Aorta (tissue), 5 donors: ENCODE measurements at regions not wholly inside any gene's neighbourhood (a gene's known extent, or its start where the extent isn't known, plus 50 kb on each side); places are given as distances from the start of the nearest gene placed in this dataset.

Experiments used
- ATAC-seq: fragments of 200-7000 bp; cut with Tn5 transposase; one replicate; pipeline ENCODE4 v1.9.1; 2022; ENCODE audit warnings: moderate library complexity; ENCODE audit not compliant: low FRiP score
- DNase-seq, 2 donors: peaks; one replicate each; pipeline ENCODE4 v3.0.0-alpha.2; 2020
- H3K27ac ChIP-seq, 2 donors: one replicate each; pipeline ENCODE4 v1.5.1; 2013; ENCODE audit warnings: low read length in 2 of 2, mild to moderate bottlenecking in 2 of 2, moderate library complexity in 2 of 2, control low read depth in 1 of 2, inconsistent platforms in 1 of 2, low read depth in 1 of 2
- H3K27me3 ChIP-seq, 2 donors: one replicate each; pipeline ENCODE4 v1.6.1; 2013; ENCODE audit warnings: control low read depth in 1 of 2, low read length in 1 of 2, mild to moderate bottlenecking in 1 of 2, moderate library complexity in 1 of 2; ENCODE audit not compliant: insufficient read depth in 2 of 2, control insufficient read depth in 1 of 2
- H3K36me3 ChIP-seq, 2 donors: one replicate each; pipeline ENCODE4 v1.6.1; 2013; ENCODE audit warnings: control low read depth in 1 of 2, low read length in 1 of 2, mild to moderate bottlenecking in 1 of 2; ENCODE audit not compliant: insufficient read depth in 2 of 2, control insufficient read depth in 1 of 2
- H3K4me1 ChIP-seq, 2 donors: one replicate each; pipeline ENCODE4 v1.6.1; 2013; ENCODE audit warnings: low read length in 2 of 2, control low read depth in 1 of 2, mild to moderate bottlenecking in 1 of 2, moderate library complexity in 1 of 2; ENCODE audit not compliant: insufficient read depth in 2 of 2, control insufficient read depth in 1 of 2
- H3K4me3 ChIP-seq, 2 donors: one replicate each; pipeline ENCODE4 v1.5.1; 2013; ENCODE audit warnings: low read length in 2 of 2, control low read depth in 1 of 2, mild to moderate bottlenecking in 1 of 2
- H3K9me3 ChIP-seq: one replicate; pipeline ENCODE4 v1.6.1; 2013; ENCODE audit warnings: mild to moderate bottlenecking, low read length; ENCODE audit not compliant: control insufficient read depth
- WGBS, 2 donors: extraction: QIAGEN DNeasy Blood & Tissue Kit; methylation state at CpG; one replicate each; pipeline ENCODE4 v1.1.7; 2013; 5-methylcytosine and 5-hydroxymethylcytosine counted together
- intact Hi-C, 2 donors: fragments of 100-400 bp; cut with DNase I; formaldehyde crosslinking; loops; one replicate each; pipeline versions ENCODE4 v1.14.2 to v1.15.0; 2022
- donor health status: healthy with polysubstance abuse.
- donor health status: Bipolar disorder and iron deficiency.
- donor health status: DM: no; HTN: no; CAD: no.
- donor health status: DM: no; HTN: no; CAD: no.
- donor health status: DM: yes; HTN: yes; CAD: no.

GRCh38 chr4:44806071-44806470, 79.7 kb upstream of the GNPDA2 start:
- no peak overlapping the region for H3K27ac ChIP-seq
- H3K4me3 ChIP-seq = no peak overlapping the region
- ATAC-seq (no peak), DNase-seq (no peak)
- no peaks in the 10 kb centered on the region for H3K27me3 ChIP-seq
- H3K9me3 ChIP-seq = no peaks in the 10 kb centered on the region
- WGBS, 2 donors = 58 to 69% methylated on average over 2 of the region's 2 CpGs
- H3K4me1 ChIP-seq = no peaks in the 10 kb centered on the region
- intact Hi-C loops = no loop called here
- H3K36me3 ChIP-seq = no peaks in the 10 kb centered on the region

DNA sequence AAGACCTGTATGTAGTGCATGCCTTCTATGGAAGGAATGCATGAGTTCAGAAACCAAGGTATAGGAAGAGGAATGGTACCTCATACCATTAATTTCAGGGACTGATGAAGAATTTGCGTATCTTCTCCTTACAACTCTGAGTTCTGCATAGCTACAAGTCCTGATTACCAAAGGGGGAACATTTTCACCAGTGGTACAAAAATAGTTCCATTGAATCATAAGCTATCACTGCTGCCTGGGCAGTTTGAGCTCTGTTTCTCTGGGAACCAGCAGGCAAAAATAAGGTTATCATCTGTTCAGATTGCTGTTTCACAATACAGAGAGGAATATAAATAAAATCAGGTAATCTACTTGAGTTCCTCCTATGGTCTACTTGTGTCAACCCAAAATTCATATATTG, 77.9 kb upstream of the GNPDA2 start:
- DNase-seq (no peak), ATAC-seq (no peak)
- intact Hi-C loops = no loop called here
- no peak overlapping the region for H3K4me3 ChIP-seq
- H3K36me3 ChIP-seq = no peaks in the 10 kb centered on the region
- H3K27me3 ChIP-seq = no peaks in the 10 kb centered on the region
- H3K27ac ChIP-seq = no peak overlapping the region
- 97% methylated on average over 1 of the region's 1 CpG for WGBS, 2 donors
- peaks cover 3% of the 10 kb centered on the region for H3K9me3 ChIP-seq
- no peaks in the 10 kb centered on the region for H3K4me1 ChIP-seq

GRCh38 chr4:44801384-44801783, 75.0 kb upstream of the GNPDA2 start:
- peaks cover 11% of the 10 kb centered on the region for H3K9me3 ChIP-seq
- no peak overlapping the region for H3K4me3 ChIP-seq
- H3K27ac ChIP-seq = no peak overlapping the region
- H3K27me3 ChIP-seq = no peaks in the 10 kb centered on the region
- DNase-seq (no peak), ATAC-seq (no peak)
- no peaks in the 10 kb centered on the region for H3K4me1 ChIP-seq
- intact Hi-C loops = no loop called here
- WGBS, 2 donors = 64 to 72% methylated on average over 1 of the region's 1 CpG
- no peaks in the 10 kb centered on the region for H3K36me3 ChIP-seq

- H3K4me3 ChIP-seq = no peak overlapping the region
- 70 to 78% methylated on average over 7 of the region's 7 CpGs for WGBS, 2 donors
- DNase-seq = no peak
- H3K9me3 ChIP-seq = no peaks in the 10 kb centered on the region
- H3K4me1 ChIP-seq = no peaks in the 10 kb centered on the region
- H3K27ac ChIP-seq = no peak overlapping the region
- intact Hi-C loops = no loop called here
- H3K36me3 ChIP-seq = no peaks in the 10 kb centered on the region
- no peak for ATAC-seq
- H3K27me3 ChIP-seq = no peaks in the 10 kb centered on the region
Observed at GRCh38 chr4:44791831-44792230, 65.5 kb upstream of the GNPDA2 start.

GRCh38 chr4:44777115-44777514, 50.8 kb upstream of the GNPDA2 start:
- Histone ChIP-seq H3K27ac (no peak overlapping the region), H3K9me3 (no peaks in the 10 kb centered on the region), H3K36me3 (no peaks in the 10 kb centered on the region), H3K27me3 (no peaks in the 10 kb centered on the region), H3K4me3 (no peak overlapping the region), H3K4me1 (no peaks in the 10 kb centered on the region)
- ATAC-seq = no peak
- DNase-seq = no peak
- intact Hi-C loops = no loop called here
- 0 to 3% methylated on average over 1 of the region's 1 CpG for WGBS, 2 donors
